Stomach (tissue), 8 donors: ENCODE measurements at regions not wholly inside any gene's neighbourhood (a gene's known extent, or its start where the extent isn't known, plus 50 kb on each side); places are given as distances from the start of the nearest gene placed in this dataset.

ENCODE experiments used
- DNase-seq, 2 donors: peaks; one replicate each; pipeline versions ENCODE4 v3.0.0 to v3.0.0-alpha.2; 2013 to 2019
- H3K27ac ChIP-seq, 5 donors: fragments of 200-600 bp in 4 of 5; sonication (generic) in 4 of 5; one replicate each; pipeline ENCODE4 v1.5.1; 2013 to 2019; ENCODE audit warnings: mild to moderate bottlenecking in 1 of 5, moderate library complexity in 1 of 5
- H3K27me3 ChIP-seq, 3 donors: fragments of 200-600 bp; sonication (generic); one replicate each; pipeline ENCODE4 v1.5.1; 2017 to 2019; ENCODE audit warnings: mixed run types in 1 of 3
- H3K36me3 ChIP-seq, 4 donors: fragments of 200-600 bp; sonication (generic); 1 replicate in 3 of 4; 2 replicates in 1 of 4; pipeline ENCODE4 v1.5.1; 2016 to 2019
- H3K4me1 ChIP-seq, 4 donors: fragments of 200-600 bp; sonication (generic); one replicate each; pipeline ENCODE4 v1.5.1; 2016 to 2019
- H3K4me3 ChIP-seq, 4 donors: fragments of 200-600 bp; sonication (generic) in 3 of 4; one replicate each; pipeline ENCODE4 v1.5.1; 2016 to 2019; ENCODE audit warnings: mild to moderate bottlenecking in 1 of 4
- H3K9me3 ChIP-seq, 4 donors: fragments of 200-600 bp; sonication (generic); one replicate each; pipeline ENCODE4 v1.5.1; 2016 to 2019
- CTCF ChIP-seq, 7 experiments: fragments of 450-650 bp in 4 of 7; fragments of 200-600 bp in 3 of 7; sonication (generic) in 3 of 7; IDR thresholded peaks; one replicate each; pipeline ENCODE4 v1.5.1; 2016 to 2019; ENCODE audit warnings: antibody characterized with exemption in 7 of 7, control low read depth in 2 of 7, mild to moderate bottlenecking in 1 of 7
- EP300 ChIP-seq: sonication (generic); formaldehyde crosslinking; IDR thresholded peaks from one replicate; pipeline ENCODE4 v1.6.1; 2017; ENCODE audit warnings: antibody characterized with exemption
- POLR2A ChIP-seq, 4 donors: fragments of 450-650 bp; IDR thresholded peaks; one replicate each; pipeline ENCODE4 v1.6.1; 2016; ENCODE audit warnings: antibody characterized with exemption in 4 of 4, control low read depth in 2 of 4, mild to moderate bottlenecking in 1 of 4, moderate library complexity in 1 of 4
- POLR2AphosphoS5 ChIP-seq, 3 donors: sonication (generic); formaldehyde crosslinking; IDR thresholded peaks; one replicate each; pipeline ENCODE4 v1.6.1; 2016; ENCODE audit warnings: antibody characterized with exemption in 3 of 3
- WGBS, 5 donors: extraction: QIAGEN DNeasy Blood & Tissue Kit in 3 of 5; methylation state at CpG; one replicate each; pipeline versions ENCODE4 v1.1.5 to v1.1.7; 2013 to 2018; 5-methylcytosine and 5-hydroxymethylcytosine counted together
- intact Hi-C: fragments of 100-400 bp; cut with DNase I; formaldehyde crosslinking; loops from one replicate; pipeline ENCODE4 v1.15.1; 2023; ENCODE audit warnings: low total_unique reads
- donor health status: healthy with polysubstance abuse.
- donor health status: Bipolar disorder and iron deficiency.
- donor health status: healthy.

DNA sequence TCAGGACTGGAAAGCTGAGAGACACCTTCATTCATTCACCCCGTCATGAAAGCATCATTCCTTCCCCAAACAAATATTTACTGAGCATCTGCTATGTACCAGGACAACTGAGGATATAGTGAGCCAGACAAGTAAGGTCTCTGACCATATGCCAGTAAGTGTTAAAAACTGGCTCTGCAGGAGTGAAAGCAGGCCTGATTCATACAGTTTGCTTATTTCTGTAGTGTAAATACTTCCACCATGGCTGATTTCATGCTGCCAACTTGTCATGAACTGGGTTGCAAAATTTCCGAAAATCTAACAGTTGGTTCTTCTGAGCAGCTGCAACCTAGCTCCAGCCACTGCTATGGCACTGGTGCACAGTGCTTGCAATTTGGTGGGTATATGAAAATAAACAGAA is 68.1 kb downstream of the YIPF5 start:
- WGBS, 5 donors, result 48 to 70% (median 64%) methylated on average over 2 of the region's 2 CpGs
- TF ChIP-seq POLR2AphosphoS5 (IDR thresholded peaks at IDR 0.05) (peak in 1 of 3 donors; percentile 28), EP300 (no peak)
- no peaks in the 10 kb centered on the region for H3K27me3 ChIP-seq
- H3K27ac ChIP-seq, result no peak overlapping the region
- no peak overlapping the region for H3K4me3 ChIP-seq
- peaks cover 0 to 5% (median 0%) of the 10 kb centered on the region in 4 donors for H3K4me1 ChIP-seq
- no peaks in the 10 kb centered on the region for H3K9me3 ChIP-seq
- no peak for DNase-seq
- intact Hi-C loops, result no loop called here
- H3K36me3 ChIP-seq, result no peaks in the 10 kb centered on the region

DNA sequence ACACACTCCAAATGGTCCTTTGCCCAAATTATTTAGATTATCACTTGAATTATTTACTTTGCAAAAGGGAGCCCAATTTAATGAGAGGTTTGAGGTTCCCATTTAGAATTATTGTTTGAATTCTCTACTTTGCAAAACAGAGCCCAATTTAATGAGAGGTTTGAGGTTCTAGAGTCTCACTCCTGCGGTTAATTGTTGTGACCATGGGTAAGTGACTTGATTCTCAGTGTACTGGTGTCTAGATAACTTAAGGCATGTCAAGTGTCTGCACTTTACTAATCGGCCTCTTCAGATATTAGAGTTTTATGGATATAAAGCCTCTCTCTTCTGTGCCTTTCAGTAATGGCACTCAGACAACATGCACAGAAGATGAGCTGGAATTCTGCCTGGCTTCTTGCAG is 67.5 kb downstream of the YIPF5 start:
- Histone ChIP-seq H3K36me3 (no peaks in the 10 kb centered on the region), H3K9me3 (no peaks in the 10 kb centered on the region), H3K4me1 (peaks cover 0 to 5% (median 0%) of the 10 kb centered on the region in 4 donors), H3K27ac (no peak overlapping the region), H3K27me3 (no peaks in the 10 kb centered on the region), H3K4me3 (no peak overlapping the region)
- 87 to 95% (median 92%) methylated on average over 2 of the region's 2 CpGs for WGBS, 5 donors
- intact Hi-C loops, result no loop called here
- TF ChIP-seq POLR2AphosphoS5 (IDR thresholded peaks at IDR 0.05) (no peak), EP300 (no peak), POLR2A (IDR thresholded peaks at IDR 0.05) (no peak), CTCF (IDR thresholded peaks at IDR 0.05) (no peak)
- no peak for DNase-seq

DNA sequence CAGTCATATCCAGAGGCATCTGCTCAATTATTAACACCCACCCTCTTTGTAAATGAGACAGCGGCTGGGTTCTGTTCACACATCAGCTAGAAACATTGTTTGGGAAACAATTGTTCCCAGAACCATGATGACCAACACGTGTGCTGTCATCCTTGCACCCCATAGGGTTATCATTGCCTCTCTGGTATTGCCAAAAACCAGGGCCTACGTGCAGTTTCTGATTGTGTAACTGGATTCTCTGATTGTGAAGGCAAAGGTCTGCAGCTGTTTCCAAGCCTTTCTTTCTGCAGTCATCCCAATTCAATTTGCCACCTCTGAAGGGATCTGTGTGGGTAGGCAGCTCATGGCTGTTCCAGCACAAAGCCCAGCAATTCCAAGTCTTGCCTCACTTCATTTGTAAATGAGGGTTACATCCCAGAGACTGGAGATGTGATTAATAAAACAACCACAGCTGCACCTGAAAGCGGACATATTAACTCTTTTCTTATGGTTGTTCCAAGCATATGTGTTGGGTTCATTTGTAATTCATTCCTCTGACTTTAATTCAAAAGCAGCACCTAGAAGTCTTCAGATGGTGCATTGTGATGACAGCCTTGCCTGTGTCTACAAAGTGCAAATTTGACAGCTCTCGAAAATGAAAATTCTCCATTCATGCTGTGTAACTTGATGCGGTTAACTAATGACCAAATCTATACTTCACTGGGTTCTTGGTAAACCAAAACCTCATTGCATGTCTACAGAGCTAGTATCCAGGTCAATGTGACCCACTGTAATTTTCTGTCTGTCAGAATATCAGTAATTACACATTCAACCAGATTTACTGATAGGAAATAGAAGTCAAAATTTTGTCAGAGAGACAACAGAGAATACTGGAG is 66.6 kb downstream of the YIPF5 start:
- Histone ChIP-seq H3K9me3 (no peaks in the 10 kb centered on the region), H3K4me3 (no peak overlapping the region), H3K27me3 (no peaks in the 10 kb centered on the region), H3K36me3 (no peaks in the 10 kb centered on the region), H3K27ac (no peak overlapping the region), H3K4me1 (peaks cover 0 to 5% (median 0%) of the 10 kb centered on the region in 4 donors)
- no peak for DNase-seq
- intact Hi-C loops, result no loop called here
- 80 to 93% (median 89%) methylated on average over 6 of the region's 6 CpGs for WGBS, 5 donors
- TF ChIP-seq EP300 (no peak), CTCF (IDR thresholded peaks at IDR 0.05) (no peak), POLR2A (IDR thresholded peaks at IDR 0.05) (no peak), POLR2AphosphoS5 (IDR thresholded peaks at IDR 0.05) (no peak)

- no peak for DNase-seq
- no peak overlapping the region for H3K4me3 ChIP-seq
- H3K27me3 ChIP-seq, result no peaks in the 10 kb centered on the region
- 63 to 89% (median 77%) methylated on average over 1 of the region's 1 CpG for WGBS, 5 donors
- H3K27ac ChIP-seq, result no peak overlapping the region
- intact Hi-C loops, result no loop called here
- TF ChIP-seq POLR2A (IDR thresholded peaks at IDR 0.05) (no peak), CTCF (IDR thresholded peaks at IDR 0.05) (no peak), POLR2AphosphoS5 (IDR thresholded peaks at IDR 0.05) (no peak), EP300 (no peak)
- no peaks in the 10 kb centered on the region for H3K9me3 ChIP-seq
- peaks cover 0 to 5% (median 0%) of the 10 kb centered on the region in 4 donors for H3K4me1 ChIP-seq
- H3K36me3 ChIP-seq, result no peaks in the 10 kb centered on the region
Observed at GRCh38 chr5:144105371-144105770, 65.1 kb downstream of the YIPF5 start.

- no peaks in the 10 kb centered on the region for H3K27me3 ChIP-seq
- H3K4me1 ChIP-seq, result no peaks in the 10 kb centered on the region
- intact Hi-C loops, result no loop called here
- no peaks in the 10 kb centered on the region for H3K36me3 ChIP-seq
- DNase-seq, result peak in 1 of 2 donors; percentile 42
- no peaks in the 10 kb centered on the region for H3K9me3 ChIP-seq
- H3K4me3 ChIP-seq, result no peak overlapping the region
- no peak overlapping the region for H3K27ac ChIP-seq
- TF ChIP-seq CTCF (IDR thresholded peaks at IDR 0.05), result no peak
- TF ChIP-seq POLR2A (IDR thresholded peaks at IDR 0.05), result no peak
- no peak for TF ChIP-seq EP300
- TF ChIP-seq POLR2AphosphoS5 (IDR thresholded peaks at IDR 0.05), result no peak
Observed at GRCh38 chr5:144108131-144108530, 62.3 kb downstream of the YIPF5 start.
